GM23338 (cell line): ENCODE measurements at regions not wholly inside any gene's neighbourhood (a gene's known extent, or its start where the extent isn't known, plus 50 kb on each side); places are given as distances from the start of the nearest gene placed in this dataset.

Experiments used
- ATAC-seq: fragments of 200-7000 bp; cut with Tn5 transposase; 3 replicates; pipeline ENCODE4 v1.9.1; 2020
- DNase-seq: peaks from one replicate; pipeline ENCODE4 v3.0.0-alpha.2; 2015; ENCODE audit warnings: low spot score
- H2AFZ ChIP-seq: fragments of 200-600 bp; sonication (generic); 2 replicates; pipeline ENCODE4 v1.8.0; 2016; ENCODE audit warnings: antibody characterized with exemption, mild to moderate bottlenecking, moderate library complexity
- H3F3A ChIP-seq: fragments of 200-600 bp; sonication (generic); replicated peaks from 2 replicates; pipeline ENCODE4 v1.8.0; 2017; ENCODE audit warnings: antibody characterized with exemption, mixed run types, low read depth
- H3K27ac ChIP-seq: fragments of 200-600 bp; sonication (generic); 2 replicates; pipeline ENCODE4 v1.6.1; 2016; ENCODE audit warnings: low read depth
- H3K27me3 ChIP-seq: fragments of 200-600 bp; sonication (generic); 2 replicates; pipeline ENCODE4 v1.8.0; 2016; ENCODE audit warnings: mild to moderate bottlenecking, mixed run types, moderate library complexity; ENCODE audit not compliant: insufficient read depth
- H3K36me3 ChIP-seq: fragments of 200-600 bp; sonication (generic); 2 replicates; pipeline ENCODE4 v1.8.0; 2016; ENCODE audit warnings: mild to moderate bottlenecking; ENCODE audit not compliant: insufficient read depth
- H3K4me1 ChIP-seq: fragments of 200-600 bp; sonication (generic); 2 replicates; pipeline ENCODE4 v1.8.0; 2016; ENCODE audit warnings: mild to moderate bottlenecking, moderate library complexity; ENCODE audit not compliant: insufficient read depth
- H3K4me2 ChIP-seq: fragments of 200-600 bp; sonication (generic); 2 replicates; pipeline ENCODE4 v1.7.1; 2017; ENCODE audit warnings: mixed run types
- H3K4me3 ChIP-seq: fragments of 200-600 bp; sonication (generic); 2 replicates; pipeline ENCODE4 v1.6.1; 2016; ENCODE audit warnings: mixed run types
- H3K79me2 ChIP-seq: fragments of 200-600 bp; sonication (generic); replicated peaks from 2 replicates; pipeline ENCODE4 v1.8.0; 2017; ENCODE audit warnings: mild to moderate bottlenecking; ENCODE audit not compliant: insufficient read depth
- H3K9me2 ChIP-seq: fragments of 200-600 bp; sonication (generic); 2 replicates; pipeline ENCODE4 v1.8.0; 2017; ENCODE audit not compliant: insufficient read depth
- H4K20me1 ChIP-seq: fragments of 200-600 bp; sonication (generic); replicated peaks from 2 replicates; pipeline ENCODE4 v1.8.0; 2017; ENCODE audit warnings: mild to moderate bottlenecking; ENCODE audit not compliant: insufficient read depth
- H3K27ac Mint-ChIP-seq: 2 replicates; pipeline ENCODE4 v1.8.0; 2020; ENCODE audit warnings: inconsistent platforms, mild to moderate bottlenecking, moderate library complexity, mixed read lengths
- H3K27me3 Mint-ChIP-seq: 3 replicates; pipeline ENCODE4 v1.8.0; 2022; ENCODE audit warnings: low read depth, mild to moderate bottlenecking, moderate library complexity, mixed read lengths, inconsistent platforms; ENCODE audit not compliant: insufficient read depth, poor library complexity
- H3K36me3 Mint-ChIP-seq: 3 replicates; pipeline ENCODE4 v1.8.0; 2021; ENCODE audit warnings: low read depth, mild to moderate bottlenecking, inconsistent platforms, moderate library complexity, mixed read lengths
- H3K4me1 Mint-ChIP-seq: 3 replicates; pipeline ENCODE4 v1.8.0; 2020; ENCODE audit warnings: mild to moderate bottlenecking, inconsistent platforms, mixed read lengths
- H3K4me3 Mint-ChIP-seq: 3 replicates; pipeline ENCODE4 v1.8.0; 2021; ENCODE audit warnings: moderate library complexity, mild to moderate bottlenecking, inconsistent platforms, mixed read lengths
- H3K9me3 Mint-ChIP-seq: 3 replicates; pipeline ENCODE4 v1.8.0; 2020; ENCODE audit warnings: moderate library complexity, mild to moderate bottlenecking, inconsistent platforms, mixed read lengths
- EZH2 ChIP-seq: fragments of 200-600 bp; sonication (generic); IDR thresholded peaks from one replicate; pipeline ENCODE4 v1.8.0; 2017; ENCODE audit warnings: antibody characterized with exemption, mild to moderate bottlenecking, low read depth; ENCODE audit not compliant: unreplicated experiment
- EZH2phosphoT487 ChIP-seq: fragments of 200-600 bp; sonication (generic); IDR thresholded peaks from one replicate; pipeline ENCODE4 v1.8.1; 2018; ENCODE audit warnings: antibody characterized with exemption; ENCODE audit not compliant: unreplicated experiment
- JUNB ChIP-seq: IDR thresholded peaks from one replicate; pipeline ENCODE4 v1.6.1; 2016; ENCODE audit warnings: antibody characterized with exemption; ENCODE audit not compliant: unreplicated experiment
- POLR2AphosphoS5 ChIP-seq: IDR thresholded peaks from 2 replicates; pipeline ENCODE4 v1.6.1; 2016; ENCODE audit warnings: antibody characterized with exemption, low read depth
- STAT1 ChIP-seq: IDR thresholded peaks from one replicate; pipeline ENCODE4 v1.6.1; 2016; ENCODE audit warnings: antibody characterized with exemption; ENCODE audit not compliant: unreplicated experiment
- ZNF331 ChIP-seq: fragments of 250-450 bp; sonication (Bioruptor Pico); IDR thresholded peaks from 2 replicates; pipeline ENCODE4 v1.5.0; 2020; ENCODE audit warnings: low read depth, mild to moderate bottlenecking, moderate library complexity
- ZNF462 ChIP-seq: fragments of 250-450 bp; sonication (Bioruptor Pico); IDR thresholded peaks from 2 replicates; pipeline ENCODE4 v1.5.0; 2020; ENCODE audit warnings: mild to moderate bottlenecking, moderate library complexity
- TF ChIP-seq, protein P1 (sequence below): IDR thresholded peaks from one replicate; pipeline ENCODE4 v1.6.1; 2018; ENCODE audit warnings: antibody characterized with exemption; ENCODE audit not compliant: unreplicated experiment

- TF ChIP-seq ZNF462 (CRISPR knock-in tag) (no peak), STAT1 (no peak), JUNB (no peak)
- TF ChIP-seq, protein P1, sequence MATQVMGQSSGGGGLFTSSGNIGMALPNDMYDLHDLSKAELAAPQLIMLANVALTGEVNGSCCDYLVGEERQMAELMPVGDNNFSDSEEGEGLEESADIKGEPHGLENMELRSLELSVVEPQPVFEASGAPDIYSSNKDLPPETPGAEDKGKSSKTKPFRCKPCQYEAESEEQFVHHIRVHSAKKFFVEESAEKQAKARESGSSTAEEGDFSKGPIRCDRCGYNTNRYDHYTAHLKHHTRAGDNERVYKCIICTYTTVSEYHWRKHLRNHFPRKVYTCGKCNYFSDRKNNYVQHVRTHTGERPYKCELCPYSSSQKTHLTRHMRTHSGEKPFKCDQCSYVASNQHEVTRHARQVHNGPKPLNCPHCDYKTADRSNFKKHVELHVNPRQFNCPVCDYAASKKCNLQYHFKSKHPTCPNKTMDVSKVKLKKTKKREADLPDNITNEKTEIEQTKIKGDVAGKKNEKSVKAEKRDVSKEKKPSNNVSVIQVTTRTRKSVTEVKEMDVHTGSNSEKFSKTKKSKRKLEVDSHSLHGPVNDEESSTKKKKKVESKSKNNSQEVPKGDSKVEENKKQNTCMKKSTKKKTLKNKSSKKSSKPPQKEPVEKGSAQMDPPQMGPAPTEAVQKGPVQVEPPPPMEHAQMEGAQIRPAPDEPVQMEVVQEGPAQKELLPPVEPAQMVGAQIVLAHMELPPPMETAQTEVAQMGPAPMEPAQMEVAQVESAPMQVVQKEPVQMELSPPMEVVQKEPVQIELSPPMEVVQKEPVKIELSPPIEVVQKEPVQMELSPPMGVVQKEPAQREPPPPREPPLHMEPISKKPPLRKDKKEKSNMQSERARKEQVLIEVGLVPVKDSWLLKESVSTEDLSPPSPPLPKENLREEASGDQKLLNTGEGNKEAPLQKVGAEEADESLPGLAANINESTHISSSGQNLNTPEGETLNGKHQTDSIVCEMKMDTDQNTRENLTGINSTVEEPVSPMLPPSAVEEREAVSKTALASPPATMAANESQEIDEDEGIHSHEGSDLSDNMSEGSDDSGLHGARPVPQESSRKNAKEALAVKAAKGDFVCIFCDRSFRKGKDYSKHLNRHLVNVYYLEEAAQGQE: no peak
Observed at GRCh38 chr7:57327081-57327480, 122.9 kb upstream of the ZNF716 start (continued).

DNA sequence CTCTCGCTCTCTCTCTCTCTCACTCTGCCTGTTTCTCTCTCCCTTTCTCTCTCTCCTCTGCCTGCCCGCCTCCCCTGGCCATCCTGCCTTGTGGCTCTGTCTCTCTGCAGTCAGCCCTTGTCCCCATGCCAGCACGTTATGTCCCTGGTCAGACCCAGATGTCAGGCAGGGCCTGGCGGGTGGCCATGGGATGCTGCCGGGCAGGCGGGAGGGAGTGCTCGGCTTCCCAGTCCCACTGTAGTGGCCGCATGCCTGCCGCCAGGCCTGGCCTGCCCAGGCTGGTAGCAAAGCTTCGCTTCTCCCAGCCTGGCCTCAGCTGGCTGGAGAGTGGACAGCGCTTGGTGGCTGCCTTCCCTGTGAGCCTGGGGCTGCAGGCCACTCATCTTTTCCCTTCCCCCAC, 121.5 kb upstream of the ZNF716 start:
- H3K36me3 ChIP-seq: no peaks in the 10 kb centered on the region
- H3K27me3 Mint-ChIP-seq: peaks cover 7% of the 10 kb centered on the region
- H3K27me3 ChIP-seq: no peaks in the 10 kb centered on the region
- H3K4me1 ChIP-seq: no peaks in the 10 kb centered on the region
- no peaks in the 10 kb centered on the region for H3K9me2 ChIP-seq
- H3K4me3 ChIP-seq: no peak overlapping the region
- no peaks in the 10 kb centered on the region for H3K4me1 Mint-ChIP-seq
- H2AFZ ChIP-seq: no peak overlapping the region
- ATAC-seq (no peak), DNase-seq (no peak)
- H3K4me2 ChIP-seq: no peak overlapping the region
- H3F3A ChIP-seq: no peaks in the 10 kb centered on the region
- H3K27ac ChIP-seq: no peak overlapping the region
- H4K20me1 ChIP-seq: no peaks in the 10 kb centered on the region
- H3K9me3 Mint-ChIP-seq: peaks cover 98% of the 10 kb centered on the region
- no peak overlapping the region for H3K4me3 Mint-ChIP-seq
- no peaks in the 10 kb centered on the region for H3K79me2 ChIP-seq
- peaks cover 61% of the 10 kb centered on the region for H3K36me3 Mint-ChIP-seq
- no peak overlapping the region for H3K27ac Mint-ChIP-seq
- no peak for TF ChIP-seq EZH2phosphoT487
- no peak for TF ChIP-seq POLR2AphosphoS5
- no peak for TF ChIP-seq EZH2
- no peak for TF ChIP-seq ZNF331
